ENCODE measurements at regions not wholly inside any gene's neighbourhood (a gene's known extent, or its start where the extent isn't known, plus 50 kb on each side); places are given as distances from the start of the nearest gene placed in this dataset.

DNA sequence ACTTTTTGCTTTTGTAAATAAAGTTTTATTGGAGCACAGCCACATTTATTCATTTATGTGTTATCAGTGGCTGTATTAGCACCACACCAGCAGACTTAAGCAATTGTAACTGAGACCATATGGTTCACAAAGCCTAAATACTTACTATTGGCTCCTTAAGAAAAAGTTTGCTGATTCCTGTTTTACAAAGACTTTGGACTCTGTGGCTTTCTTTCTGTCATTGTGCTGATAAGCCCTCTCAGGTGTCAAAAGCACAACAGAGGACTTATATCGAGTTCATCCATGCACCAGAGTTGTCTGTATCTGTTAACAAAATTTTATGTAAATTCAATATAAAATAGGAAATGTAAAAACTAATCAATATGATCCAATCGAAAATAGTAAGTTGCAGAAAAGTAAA, 55.6 kb upstream of the PCSK5 start:
- ChIA-PET CTCF (no interaction called here), POLR2A (interaction anchor here in 1 of 2 donors (0.6 kb wide), 1 partner anchor 33 kb away, joined by 4 read pairs; no protein-coding TSS in a partner anchor)
- Histone ChIP-seq H3K4me1 (ENCODE audit: control insufficient read depth in 1 of 2, extremely low read depth in 1 of 2, insufficient read depth in 2 of 2, low read length in 2 of 2) (no peaks in the 10 kb centered on the region), H3K9me3 (no peaks in the 10 kb centered on the region), H3K4me3 (ENCODE audit: control insufficient read depth in 1 of 2, extremely low read depth in 1 of 2, low read length in 1 of 2) (no peak overlapping the region), H3K36me3 (ENCODE audit: control insufficient read depth in 2 of 2, extremely low read depth in 1 of 2, insufficient read depth in 1 of 2, low read length in 1 of 2) (no peaks in the 10 kb centered on the region), H3K27me3 (replicated peaks in 1 of 2; ENCODE audit: control insufficient read depth in 2 of 2, extremely low read depth in 1 of 2, insufficient read depth in 2 of 2, low read length in 1 of 2) (no peaks in the 10 kb centered on the region), H3K27ac (ENCODE audit: low read length) (no peak overlapping the region)
- ATAC-seq (replicated peaks in 1 of 4), result no peak
- Mint-ChIP-seq H3K27ac (no peak overlapping the region), H3K9me3 (no peaks in the 10 kb centered on the region), H3K4me3 (no peak overlapping the region), H3K27me3 (no peaks in the 10 kb centered on the region), H3K4me1 (no peaks in the 10 kb centered on the region), H3K36me3 (no peaks in the 10 kb centered on the region)
- DNase-seq, result no peak
- WGBS (ENCODE audit: insufficient coverage), result no CpG with 5 or more reads among the region's 2 CpGs
